GM12878 (cell line): ENCODE measurements at regions not wholly inside any gene's neighbourhood (a gene's known extent, or its start where the extent isn't known, plus 50 kb on each side); places are given as distances from the start of the nearest gene placed in this dataset.

Experiments used
- BACH1 ChIP-seq: fragments of 450-650 bp; IDR thresholded peaks from 2 replicates; pipeline ENCODE4 v1.6.1; 2017; ENCODE audit warnings: mild to moderate bottlenecking, borderline replicate concordance
- CREB1 ChIP-seq: IDR thresholded peaks from 2 replicates; pipeline ENCODE4 v1.6.1; 2012; ENCODE audit warnings: low read depth, mild to moderate bottlenecking, inconsistent platforms
- EP300 ChIP-seq, 2 experiments: fragments of 150-350 bp in 1 of 2; IDR thresholded peaks; 2 replicates each; pipeline ENCODE4 v1.6.1; 2011 to 2012; ENCODE audit warnings: low read depth in 2 of 2, low read length in 2 of 2, borderline replicate concordance in 1 of 2, improper control_type of control experiment in 1 of 2, inconsistent platforms in 1 of 2; ENCODE audit not compliant: control insufficient read depth in 1 of 2
- FOXM1 ChIP-seq: IDR thresholded peaks from 2 replicates; pipeline ENCODE4 v1.6.1; 2012; ENCODE audit warnings: low read depth, mild to moderate bottlenecking, inconsistent platforms, low read length, moderate library complexity
- NRF1 ChIP-seq: conservative IDR thresholded peaks from 2 replicates; pipeline ENCODE4 v1.6.1; 2011; ENCODE audit warnings: mild to moderate bottlenecking, low read depth, low read length, improper control_type of control experiment
- PRDM15 ChIP-seq: fragments of 450-650 bp; formaldehyde crosslinking; IDR thresholded peaks from 2 replicates; pipeline ENCODE4 v1.4.0; 2020; ENCODE audit warnings: mild to moderate bottlenecking, moderate library complexity
- SMC3 ChIP-seq: IDR thresholded peaks from 2 replicates; pipeline ENCODE4 v1.6.1; 2011; ENCODE audit warnings: low read length, improper control_type of control experiment, borderline replicate concordance
- SP1 ChIP-seq: IDR thresholded peaks from one replicate; pipeline ENCODE4 v1.6.1; 2011; ENCODE audit warnings: low read depth, low read length
- SREBF1 ChIP-seq: IDR thresholded peaks from 2 replicates; pipeline ENCODE4 v1.6.1; 2012; ENCODE audit warnings: mild to moderate bottlenecking, low read length
- TCF12 ChIP-seq: IDR thresholded peaks from 2 replicates; pipeline ENCODE4 v1.6.1; 2011; ENCODE audit warnings: low read depth, mild to moderate bottlenecking, low read length
- TF ChIP-seq, protein P1 (sequence below), 3 experiments: IDR thresholded peaks in 2 of 3; conservative IDR thresholded peaks in 1 of 3; 2 replicates each; pipeline ENCODE4 v1.5.1; 2011; ENCODE audit warnings: low read depth in 3 of 3, low read length in 3 of 3, mild to moderate bottlenecking in 3 of 3, control low read depth in 2 of 3, moderate library complexity in 2 of 3, inconsistent platforms in 1 of 3, mixed read lengths in 1 of 3; ENCODE audit not compliant: control insufficient read depth in 2 of 3, insufficient read depth in 1 of 3; ENCODE audit errors: extremely low read depth in 1 of 3
- TF ChIP-seq, protein P2 (sequence below): IDR thresholded peaks from 2 replicates; pipeline ENCODE4 v1.6.1; 2012; ENCODE audit warnings: low read length, inconsistent platforms

GRCh38 chrX:45743081-45743533 is 542.4 kb upstream of the DIPK2B start:
- TF ChIP-seq FOXM1 (no peak), SP1 (no peak), BACH1 (no peak), EP300 (IDR thresholded peaks at IDR 0.05; ENCODE audit: borderline replicate concordance in 1 of 2, control insufficient read depth in 1 of 2, low read depth in 2 of 2, low read length in 2 of 2) (no peak), CREB1 (no peak), SMC3 (no peak), PRDM15 (CRISPR knock-in tag) (no peak), NRF1 (no peak), SREBF1 (no peak), TCF12 (no peak)
- TF ChIP-seq, protein P1, sequence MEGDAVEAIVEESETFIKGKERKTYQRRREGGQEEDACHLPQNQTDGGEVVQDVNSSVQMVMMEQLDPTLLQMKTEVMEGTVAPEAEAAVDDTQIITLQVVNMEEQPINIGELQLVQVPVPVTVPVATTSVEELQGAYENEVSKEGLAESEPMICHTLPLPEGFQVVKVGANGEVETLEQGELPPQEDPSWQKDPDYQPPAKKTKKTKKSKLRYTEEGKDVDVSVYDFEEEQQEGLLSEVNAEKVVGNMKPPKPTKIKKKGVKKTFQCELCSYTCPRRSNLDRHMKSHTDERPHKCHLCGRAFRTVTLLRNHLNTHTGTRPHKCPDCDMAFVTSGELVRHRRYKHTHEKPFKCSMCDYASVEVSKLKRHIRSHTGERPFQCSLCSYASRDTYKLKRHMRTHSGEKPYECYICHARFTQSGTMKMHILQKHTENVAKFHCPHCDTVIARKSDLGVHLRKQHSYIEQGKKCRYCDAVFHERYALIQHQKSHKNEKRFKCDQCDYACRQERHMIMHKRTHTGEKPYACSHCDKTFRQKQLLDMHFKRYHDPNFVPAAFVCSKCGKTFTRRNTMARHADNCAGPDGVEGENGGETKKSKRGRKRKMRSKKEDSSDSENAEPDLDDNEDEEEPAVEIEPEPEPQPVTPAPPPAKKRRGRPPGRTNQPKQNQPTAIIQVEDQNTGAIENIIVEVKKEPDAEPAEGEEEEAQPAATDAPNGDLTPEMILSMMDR (IDR thresholded peaks at IDR 0.05 in 2 of 3, conservative IDR thresholded peaks at IDR 0.05 in 1 of 3; ENCODE audit: control insufficient read depth in 2 of 3, extremely low read depth in 1 of 3, insufficient read depth in 1 of 3, low read depth in 3 of 3, low read length in 3 of 3): 0 out of 6 replicates have a peak, but pooled peaks of 1 of the 3 experiments have one; percentile 3
- TF ChIP-seq, protein P2, sequence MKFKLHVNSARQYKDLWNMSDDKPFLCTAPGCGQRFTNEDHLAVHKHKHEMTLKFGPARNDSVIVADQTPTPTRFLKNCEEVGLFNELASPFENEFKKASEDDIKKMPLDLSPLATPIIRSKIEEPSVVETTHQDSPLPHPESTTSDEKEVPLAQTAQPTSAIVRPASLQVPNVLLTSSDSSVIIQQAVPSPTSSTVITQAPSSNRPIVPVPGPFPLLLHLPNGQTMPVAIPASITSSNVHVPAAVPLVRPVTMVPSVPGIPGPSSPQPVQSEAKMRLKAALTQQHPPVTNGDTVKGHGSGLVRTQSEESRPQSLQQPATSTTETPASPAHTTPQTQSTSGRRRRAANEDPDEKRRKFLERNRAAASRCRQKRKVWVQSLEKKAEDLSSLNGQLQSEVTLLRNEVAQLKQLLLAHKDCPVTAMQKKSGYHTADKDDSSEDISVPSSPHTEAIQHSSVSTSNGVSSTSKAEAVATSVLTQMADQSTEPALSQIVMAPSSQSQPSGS: no peak
